ENCODE measurements at regions not wholly inside any gene's neighbourhood (a gene's known extent, or its start where the extent isn't known, plus 50 kb on each side); places are given as distances from the start of the nearest gene placed in this dataset.

DNA sequence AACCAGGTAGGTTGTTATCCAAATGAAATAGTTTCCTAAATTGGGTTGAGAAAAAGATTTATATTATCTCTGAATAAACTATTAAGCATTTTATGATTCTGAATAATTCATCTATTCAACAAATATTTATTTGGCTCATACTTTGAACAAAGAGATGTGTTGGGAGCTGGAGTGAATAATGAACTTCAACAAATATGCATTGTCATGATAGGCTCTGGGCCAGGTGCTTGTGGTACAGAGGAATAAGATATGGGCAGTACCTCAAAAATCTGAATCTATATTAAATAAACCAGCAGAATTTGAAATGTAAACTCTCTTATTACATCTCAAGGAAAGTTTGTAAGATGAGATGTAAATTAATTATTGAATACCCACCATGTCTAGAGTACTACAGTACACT lies 75.7 kb upstream of the DCLK2 start:
- DNase-seq, result no peak
- H3K4me3 ChIP-seq, result no peak overlapping the region
- intact Hi-C loops (cut with DNase I), result loop anchor here (10.0 kb wide), 1 partner anchor 242 kb away; no protein-coding TSS in a partner anchor
- TF ChIP-seq, protein P1, sequence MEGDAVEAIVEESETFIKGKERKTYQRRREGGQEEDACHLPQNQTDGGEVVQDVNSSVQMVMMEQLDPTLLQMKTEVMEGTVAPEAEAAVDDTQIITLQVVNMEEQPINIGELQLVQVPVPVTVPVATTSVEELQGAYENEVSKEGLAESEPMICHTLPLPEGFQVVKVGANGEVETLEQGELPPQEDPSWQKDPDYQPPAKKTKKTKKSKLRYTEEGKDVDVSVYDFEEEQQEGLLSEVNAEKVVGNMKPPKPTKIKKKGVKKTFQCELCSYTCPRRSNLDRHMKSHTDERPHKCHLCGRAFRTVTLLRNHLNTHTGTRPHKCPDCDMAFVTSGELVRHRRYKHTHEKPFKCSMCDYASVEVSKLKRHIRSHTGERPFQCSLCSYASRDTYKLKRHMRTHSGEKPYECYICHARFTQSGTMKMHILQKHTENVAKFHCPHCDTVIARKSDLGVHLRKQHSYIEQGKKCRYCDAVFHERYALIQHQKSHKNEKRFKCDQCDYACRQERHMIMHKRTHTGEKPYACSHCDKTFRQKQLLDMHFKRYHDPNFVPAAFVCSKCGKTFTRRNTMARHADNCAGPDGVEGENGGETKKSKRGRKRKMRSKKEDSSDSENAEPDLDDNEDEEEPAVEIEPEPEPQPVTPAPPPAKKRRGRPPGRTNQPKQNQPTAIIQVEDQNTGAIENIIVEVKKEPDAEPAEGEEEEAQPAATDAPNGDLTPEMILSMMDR (IDR thresholded peaks at IDR 0.05), result no peak
- H3K27ac ChIP-seq, result no peak overlapping the region
- no peaks in the 10 kb centered on the region for H3K27me3 ChIP-seq
- no peak for ATAC-seq
- no peaks in the 10 kb centered on the region for H3K36me3 ChIP-seq
- no peaks in the 10 kb centered on the region for H3K4me1 ChIP-seq
- no peaks in the 10 kb centered on the region for H3K9me3 ChIP-seq

DNA sequence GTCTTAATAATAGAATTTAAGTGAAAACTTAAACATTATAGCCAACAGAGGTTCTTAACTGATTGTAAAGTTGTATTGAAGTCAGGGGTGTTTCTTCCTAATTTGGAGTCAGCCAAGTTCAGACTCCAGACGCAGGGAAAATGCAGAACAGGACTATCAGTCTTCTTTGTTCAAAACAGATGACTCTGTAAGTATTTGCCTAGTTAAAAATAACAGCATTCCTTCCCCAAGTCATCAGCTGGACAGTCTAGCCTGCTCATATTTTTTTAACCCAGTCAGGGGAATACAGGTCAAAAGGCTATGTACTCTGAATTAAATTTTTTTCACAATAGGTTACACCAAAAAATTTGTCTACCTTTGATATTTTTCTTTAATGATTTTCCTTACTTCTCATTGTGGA lies 73.8 kb upstream of the DCLK2 start:
- H3K27me3 ChIP-seq, result no peaks in the 10 kb centered on the region
- no peaks in the 10 kb centered on the region for H3K9me3 ChIP-seq
- ATAC-seq (no peak), DNase-seq (no peak)
- H3K4me3 ChIP-seq, result no peak overlapping the region
- H3K27ac ChIP-seq, result no peak overlapping the region
- intact Hi-C loops (cut with DNase I), result loop anchor here (10.0 kb wide), 1 partner anchor 240 kb away; no protein-coding TSS in a partner anchor
- TF ChIP-seq, protein P1 (IDR thresholded peaks at IDR 0.05), result no peak
- no peaks in the 10 kb centered on the region for H3K36me3 ChIP-seq
- H3K4me1 ChIP-seq, result no peaks in the 10 kb centered on the region

DNA sequence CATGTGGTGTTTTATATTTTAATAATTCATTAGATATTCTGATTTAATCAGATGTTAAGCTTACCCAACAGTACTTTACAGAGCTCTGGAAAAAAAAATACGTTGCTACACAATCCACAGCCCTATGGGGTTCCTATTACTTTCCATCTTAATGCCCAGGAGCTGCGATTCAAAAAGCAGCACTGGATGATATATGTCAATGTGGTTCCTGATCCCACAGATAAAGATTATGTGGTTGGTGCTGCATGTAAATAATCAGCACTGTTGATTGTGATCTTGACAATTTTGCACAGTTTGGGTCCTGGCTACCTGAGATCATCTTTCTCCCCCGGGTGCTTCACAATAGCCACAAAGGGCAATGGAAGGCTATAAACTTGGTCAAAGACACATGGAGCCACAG lies 72.7 kb upstream of the DCLK2 start:
- DNase-seq (no peak), ATAC-seq (no peak)
- no peaks in the 10 kb centered on the region for H3K9me3 ChIP-seq
- no peak overlapping the region for H3K27ac ChIP-seq
- no peak overlapping the region for H3K4me3 ChIP-seq
- no peaks in the 10 kb centered on the region for H3K4me1 ChIP-seq
- H3K36me3 ChIP-seq, result no peaks in the 10 kb centered on the region
- intact Hi-C loops (cut with DNase I), result loop anchor here (10.0 kb wide), 1 partner anchor 239 kb away; no protein-coding TSS in a partner anchor
- H3K27me3 ChIP-seq, result no peaks in the 10 kb centered on the region
- TF ChIP-seq, protein P1 (IDR thresholded peaks at IDR 0.05), result no peak

DNA sequence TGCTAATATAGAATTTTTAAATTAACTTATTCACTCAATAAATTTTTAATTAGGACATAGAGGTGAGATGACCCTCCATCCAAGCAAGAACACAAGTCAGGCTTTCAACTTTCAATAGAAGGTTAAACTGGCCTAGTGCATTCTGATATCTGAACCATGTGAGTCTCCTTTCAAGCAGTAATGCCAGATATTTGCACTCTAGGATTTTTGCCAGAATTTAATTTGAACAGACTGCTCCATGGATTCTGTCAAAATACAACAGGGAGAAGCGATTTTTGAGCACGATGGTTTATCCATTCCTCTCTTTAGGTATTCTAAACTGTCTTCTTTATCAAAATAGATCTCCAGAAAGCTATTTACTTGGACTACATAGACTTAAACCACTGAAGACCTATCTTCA lies 72.0 kb upstream of the DCLK2 start:
- DNase-seq (no peak), ATAC-seq (no peak)
- Histone ChIP-seq H3K27me3 (no peaks in the 10 kb centered on the region), H3K9me3 (no peaks in the 10 kb centered on the region), H3K36me3 (no peaks in the 10 kb centered on the region), H3K27ac (no peak overlapping the region), H3K4me3 (no peak overlapping the region), H3K4me1 (no peaks in the 10 kb centered on the region)
- TF ChIP-seq, protein P1 (IDR thresholded peaks at IDR 0.05), result no peak
- intact Hi-C loops (cut with DNase I), result loop anchor here (10.0 kb wide), 1 partner anchor 239 kb away; no protein-coding TSS in a partner anchor

DNA sequence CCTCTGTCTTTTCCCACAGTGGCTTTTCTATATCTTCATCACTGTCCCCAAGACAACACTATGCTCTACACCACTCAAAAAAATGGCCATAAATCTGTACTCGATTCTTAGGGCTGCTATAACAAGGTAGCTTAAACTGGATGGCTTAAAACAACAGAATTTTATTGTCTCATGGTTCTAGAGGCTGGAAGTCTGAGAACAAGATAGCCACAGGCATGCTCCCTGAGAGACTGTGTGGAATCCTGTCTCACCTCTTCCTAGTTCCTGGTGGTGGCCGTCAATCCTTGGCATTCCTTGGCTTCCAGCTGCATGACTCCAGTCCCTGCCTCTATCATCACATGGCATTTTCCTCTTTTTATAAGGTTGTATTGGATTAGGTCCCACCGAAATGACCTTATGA lies 70.7 kb upstream of the DCLK2 start:
- intact Hi-C loops (cut with DNase I), result loop anchor here (10.0 kb wide), 1 partner anchor 237 kb away; no protein-coding TSS in a partner anchor

More for the DNA sequence above, 70.7 kb upstream of the DCLK2 start:
- no peak for ATAC-seq
- Histone ChIP-seq H3K9me3 (no peaks in the 10 kb centered on the region), H3K4me1 (no peaks in the 10 kb centered on the region), H3K4me3 (no peak overlapping the region), H3K27me3 (no peaks in the 10 kb centered on the region), H3K27ac (no peak overlapping the region), H3K36me3 (no peaks in the 10 kb centered on the region)
- DNase-seq, result no peak
- TF ChIP-seq, protein P1 (IDR thresholded peaks at IDR 0.05), result no peak
